ENCODE measurements at regions not wholly inside any gene's neighbourhood (a gene's known extent, or its start where the extent isn't known, plus 50 kb on each side); places are given as distances from the start of the nearest gene placed in this dataset.
A peak's percentile ranks its signal among the peaks of the same experiment; 100 is the strongest.

DNA sequence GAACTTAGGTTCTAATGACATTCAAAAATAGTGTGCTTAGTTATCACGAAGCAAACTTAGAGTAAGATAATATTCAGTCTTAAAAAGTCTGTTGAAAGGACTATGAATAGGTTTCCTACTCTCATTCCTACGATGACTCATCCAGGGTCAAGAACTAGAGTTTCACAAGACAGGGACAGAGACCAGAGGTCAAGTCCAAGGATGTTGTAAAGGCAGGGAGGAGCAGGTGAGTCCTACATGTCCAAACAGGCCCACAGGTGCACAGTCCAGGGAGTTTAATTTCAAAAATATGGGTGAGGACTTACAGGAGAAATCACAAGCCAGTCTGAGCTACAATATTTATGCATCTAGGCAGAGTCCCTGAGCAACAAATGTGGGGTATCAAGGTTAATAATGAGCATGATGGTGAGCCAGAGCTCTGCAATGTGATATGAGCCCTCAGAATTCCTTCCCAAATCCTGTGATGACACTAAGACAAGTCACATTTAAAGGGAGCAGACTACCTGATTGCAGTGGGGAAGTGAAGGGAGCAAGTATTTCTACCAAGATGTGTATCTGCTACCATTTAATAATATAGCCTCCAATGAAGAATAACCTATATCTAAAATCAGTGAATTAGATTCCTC is 100.0 kb upstream of the NRIP1 start (continued):
- TF ChIP-seq, protein P1, sequence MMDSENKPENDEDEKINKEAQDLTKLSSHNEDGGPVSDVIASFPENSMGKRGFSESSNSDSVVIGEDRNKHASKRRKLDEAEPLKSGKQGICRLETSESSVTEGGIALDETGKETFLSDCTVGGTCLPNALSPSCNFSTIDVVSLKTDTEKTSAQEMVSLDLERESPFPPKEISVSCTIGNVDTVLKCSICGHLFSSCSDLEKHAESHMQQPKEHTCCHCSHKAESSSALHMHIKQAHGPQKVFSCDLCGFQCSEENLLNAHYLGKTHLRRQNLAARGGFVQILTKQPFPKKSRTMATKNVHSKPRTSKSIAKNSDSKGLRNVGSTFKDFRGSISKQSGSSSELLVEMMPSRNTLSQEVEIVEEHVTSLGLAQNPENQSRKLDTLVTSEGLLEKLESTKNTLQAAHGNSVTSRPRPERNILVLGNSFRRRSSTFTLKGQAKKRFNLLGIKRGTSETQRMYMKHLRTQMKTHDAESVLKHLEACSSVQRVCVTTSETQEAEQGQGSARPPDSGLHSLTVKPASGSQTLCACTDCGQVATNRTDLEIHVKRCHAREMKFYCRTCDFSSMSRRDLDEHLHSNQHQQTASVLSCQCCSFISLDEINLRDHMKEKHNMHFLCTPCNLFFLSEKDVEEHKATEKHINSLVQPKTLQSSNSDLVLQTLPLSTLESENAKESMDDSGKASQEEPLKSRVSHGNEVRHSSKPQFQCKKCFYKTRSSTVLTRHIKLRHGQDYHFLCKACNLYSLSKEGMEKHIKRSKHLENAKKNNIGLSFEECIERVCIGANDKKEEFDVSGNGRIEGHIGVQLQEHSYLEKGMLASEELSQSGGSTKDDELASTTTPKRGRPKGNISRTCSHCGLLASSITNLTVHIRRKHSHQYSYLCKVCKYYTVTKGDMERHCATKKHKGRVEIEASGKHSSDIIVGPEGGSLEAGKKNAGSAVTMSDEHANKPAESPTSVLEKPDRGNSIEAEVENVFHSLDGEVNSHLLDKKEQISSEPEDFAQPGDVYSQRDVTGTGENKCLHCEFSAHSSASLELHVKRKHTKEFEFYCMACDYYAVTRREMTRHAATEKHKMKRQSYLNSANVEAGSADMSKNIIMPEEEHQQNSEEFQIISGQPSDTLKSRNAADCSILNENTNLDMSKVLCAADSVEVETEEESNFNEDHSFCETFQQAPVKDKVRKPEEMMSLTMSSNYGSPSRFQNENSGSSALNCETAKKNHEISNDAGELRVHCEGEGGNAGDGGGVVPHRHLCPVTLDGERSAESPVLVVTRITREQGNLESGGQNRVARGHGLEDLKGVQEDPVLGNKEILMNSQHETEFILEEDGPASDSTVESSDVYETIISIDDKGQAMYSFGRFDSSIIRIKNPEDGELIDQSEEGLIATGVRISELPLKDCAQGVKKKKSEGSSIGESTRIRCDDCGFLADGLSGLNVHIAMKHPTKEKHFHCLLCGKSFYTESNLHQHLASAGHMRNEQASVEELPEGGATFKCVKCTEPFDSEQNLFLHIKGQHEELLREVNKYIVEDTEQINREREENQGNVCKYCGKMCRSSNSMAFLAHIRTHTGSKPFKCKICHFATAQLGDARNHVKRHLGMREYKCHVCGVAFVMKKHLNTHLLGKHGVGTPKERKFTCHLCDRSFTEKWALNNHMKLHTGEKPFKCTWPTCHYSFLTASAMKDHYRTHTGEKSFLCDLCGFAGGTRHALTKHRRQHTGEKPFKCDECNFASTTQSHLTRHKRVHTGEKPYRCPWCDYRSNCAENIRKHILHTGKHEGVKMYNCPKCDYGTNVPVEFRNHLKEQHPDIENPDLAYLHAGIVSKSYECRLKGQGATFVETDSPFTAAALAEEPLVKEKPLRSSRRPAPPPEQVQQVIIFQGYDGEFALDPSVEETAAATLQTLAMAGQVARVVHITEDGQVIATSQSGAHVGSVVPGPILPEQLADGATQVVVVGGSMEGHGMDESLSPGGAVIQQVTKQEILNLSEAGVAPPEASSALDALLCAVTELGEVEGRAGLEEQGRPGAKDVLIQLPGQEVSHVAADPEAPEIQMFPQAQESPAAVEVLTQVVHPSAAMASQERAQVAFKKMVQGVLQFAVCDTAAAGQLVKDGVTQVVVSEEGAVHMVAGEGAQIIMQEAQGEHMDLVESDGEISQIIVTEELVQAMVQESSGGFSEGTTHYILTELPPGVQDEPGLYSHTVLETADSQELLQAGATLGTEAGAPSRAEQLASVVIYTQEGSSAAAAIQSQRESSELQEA (CRISPR knock-in tag; IDR thresholded peaks at IDR 0.05; ENCODE audit: not compliant biosample characterization): no peak
- TF ChIP-seq ZNF556 (CRISPR knock-in tag; IDR thresholded peaks at IDR 0.05; ENCODE audit: borderline replicate concordance): no peak
- no peak for TF ChIP-seq RBFOX2 (IDR thresholded peaks at IDR 0.05; ENCODE audit: low read depth, low read length)
- TF ChIP-seq ZNF335 (CRISPR knock-in tag; IDR thresholded peaks at IDR 0.05): no peak
- TF ChIP-seq, protein P2, sequence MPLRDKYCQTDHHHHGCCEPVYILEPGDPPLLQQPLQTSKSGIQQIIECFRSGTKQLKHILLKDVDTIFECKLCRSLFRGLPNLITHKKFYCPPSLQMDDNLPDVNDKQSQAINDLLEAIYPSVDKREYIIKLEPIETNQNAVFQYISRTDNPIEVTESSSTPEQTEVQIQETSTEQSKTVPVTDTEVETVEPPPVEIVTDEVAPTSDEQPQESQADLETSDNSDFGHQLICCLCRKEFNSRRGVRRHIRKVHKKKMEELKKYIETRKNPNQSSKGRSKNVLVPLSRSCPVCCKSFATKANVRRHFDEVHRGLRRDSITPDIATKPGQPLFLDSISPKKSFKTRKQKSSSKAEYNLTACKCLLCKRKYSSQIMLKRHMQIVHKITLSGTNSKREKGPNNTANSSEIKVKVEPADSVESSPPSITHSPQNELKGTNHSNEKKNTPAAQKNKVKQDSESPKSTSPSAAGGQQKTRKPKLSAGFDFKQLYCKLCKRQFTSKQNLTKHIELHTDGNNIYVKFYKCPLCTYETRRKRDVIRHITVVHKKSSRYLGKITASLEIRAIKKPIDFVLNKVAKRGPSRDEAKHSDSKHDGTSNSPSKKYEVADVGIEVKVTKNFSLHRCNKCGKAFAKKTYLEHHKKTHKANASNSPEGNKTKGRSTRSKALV (CRISPR knock-in tag; IDR thresholded peaks at IDR 0.05): no peak
- no peak for TF ChIP-seq SALL2 (CRISPR knock-in tag; IDR thresholded peaks at IDR 0.05)
- no peak for TF ChIP-seq MYNN (CRISPR knock-in tag; IDR thresholded peaks at IDR 0.05; ENCODE audit: low read depth)
- TF ChIP-seq, protein P3, sequence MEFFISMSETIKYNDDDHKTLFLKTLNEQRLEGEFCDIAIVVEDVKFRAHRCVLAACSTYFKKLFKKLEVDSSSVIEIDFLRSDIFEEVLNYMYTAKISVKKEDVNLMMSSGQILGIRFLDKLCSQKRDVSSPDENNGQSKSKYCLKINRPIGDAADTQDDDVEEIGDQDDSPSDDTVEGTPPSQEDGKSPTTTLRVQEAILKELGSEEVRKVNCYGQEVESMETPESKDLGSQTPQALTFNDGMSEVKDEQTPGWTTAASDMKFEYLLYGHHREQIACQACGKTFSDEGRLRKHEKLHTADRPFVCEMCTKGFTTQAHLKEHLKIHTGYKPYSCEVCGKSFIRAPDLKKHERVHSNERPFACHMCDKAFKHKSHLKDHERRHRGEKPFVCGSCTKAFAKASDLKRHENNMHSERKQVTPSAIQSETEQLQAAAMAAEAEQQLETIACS (CRISPR knock-in tag; IDR thresholded peaks at IDR 0.05): no peak
- no peak for TF ChIP-seq HOXA7 (CRISPR knock-in tag; IDR thresholded peaks at IDR 0.05)
- TF ChIP-seq ZNF749 (CRISPR knock-in tag; IDR thresholded peaks at IDR 0.05; ENCODE audit: borderline replicate concordance): no peak
- no peak for TF ChIP-seq PAX8 (CRISPR knock-in tag; IDR thresholded peaks at IDR 0.05; ENCODE audit: borderline replicate concordance)
- TF ChIP-seq STAT5B (CRISPR knock-in tag; IDR thresholded peaks at IDR 0.05): no peak
- TF ChIP-seq ZNF766 (CRISPR knock-in tag; IDR thresholded peaks at IDR 0.05; ENCODE audit: borderline replicate concordance): no peak
- TF ChIP-seq RNF2 (conservative IDR thresholded peaks at IDR 0.05; ENCODE audit: low read depth): no peak
- no peak for TF ChIP-seq MYC (CRISPR knock-in tag; IDR thresholded peaks at IDR 0.05; ENCODE audit: borderline replicate concordance)
- no peak for TF ChIP-seq ZNF737 (CRISPR knock-in tag; IDR thresholded peaks at IDR 0.05; ENCODE audit: borderline replicate concordance)
- TF ChIP-seq GATAD1 (CRISPR knock-in tag; IDR thresholded peaks at IDR 0.05): no peak
- no peak for TF ChIP-seq ZNF670 (CRISPR knock-in tag; IDR thresholded peaks at IDR 0.05; ENCODE audit: borderline replicate concordance)
- TF ChIP-seq HES4 (CRISPR knock-in tag; IDR thresholded peaks at IDR 0.05; ENCODE audit: borderline replicate concordance): no peak
- peak; percentile 86 for TF ChIP-seq NR2F6 (IDR thresholded peaks at IDR 0.05)
- TF ChIP-seq NR2F6 (CRISPR knock-in tag; IDR thresholded peaks at IDR 0.05): peak; percentile 84
